Chondrocyte (in vitro differentiated cells): ENCODE measurements at regions not wholly inside any gene's neighbourhood (a gene's known extent, or its start where the extent isn't known, plus 50 kb on each side); places are given as distances from the start of the nearest gene placed in this dataset.
A peak's percentile ranks its signal among the peaks of the same experiment; 100 is the strongest.

ENCODE experiments used
- DNase-seq: peaks from one replicate; pipeline ENCODE4 v3.0.0; 2021; ENCODE audit warnings: mixed read lengths, low spot score
- H3K27ac Mint-ChIP-seq: one replicate; pipeline ENCODE4 v1.8.0; 2021; ENCODE audit warnings: mild to moderate bottlenecking, moderate library complexity, mixed read lengths; ENCODE audit not compliant: unreplicated experiment
- H3K27me3 Mint-ChIP-seq: 2 replicates; pipeline ENCODE4 v1.8.0; 2021; ENCODE audit warnings: low read depth, mixed read lengths
- H3K36me3 Mint-ChIP-seq: 2 replicates; pipeline ENCODE4 v1.8.0; 2021; ENCODE audit warnings: low read depth, mixed read lengths
- H3K4me1 Mint-ChIP-seq: 2 replicates; pipeline ENCODE4 v1.8.0; 2021; ENCODE audit warnings: low read depth, mild to moderate bottlenecking, mixed read lengths
- H3K4me3 Mint-ChIP-seq: one replicate; pipeline ENCODE4 v1.8.0; 2021; ENCODE audit warnings: mild to moderate bottlenecking, moderate library complexity, mixed read lengths; ENCODE audit not compliant: unreplicated experiment
- H3K9me3 Mint-ChIP-seq: 2 replicates; pipeline ENCODE4 v1.8.0; 2021; ENCODE audit warnings: low read depth, mixed read lengths
- TF ChIP-seq, protein P1 (sequence below): fragments of 200-600 bp; sonication (generic); IDR thresholded peaks from 2 replicates; pipeline ENCODE4 v1.5.0; 2021; ENCODE audit warnings: antibody characterized with exemption, mild to moderate bottlenecking, moderate library complexity

GRCh38 chr5:155759252-155759651 lies 567.7 kb upstream of the SGCD start:
- TF ChIP-seq, protein P1, sequence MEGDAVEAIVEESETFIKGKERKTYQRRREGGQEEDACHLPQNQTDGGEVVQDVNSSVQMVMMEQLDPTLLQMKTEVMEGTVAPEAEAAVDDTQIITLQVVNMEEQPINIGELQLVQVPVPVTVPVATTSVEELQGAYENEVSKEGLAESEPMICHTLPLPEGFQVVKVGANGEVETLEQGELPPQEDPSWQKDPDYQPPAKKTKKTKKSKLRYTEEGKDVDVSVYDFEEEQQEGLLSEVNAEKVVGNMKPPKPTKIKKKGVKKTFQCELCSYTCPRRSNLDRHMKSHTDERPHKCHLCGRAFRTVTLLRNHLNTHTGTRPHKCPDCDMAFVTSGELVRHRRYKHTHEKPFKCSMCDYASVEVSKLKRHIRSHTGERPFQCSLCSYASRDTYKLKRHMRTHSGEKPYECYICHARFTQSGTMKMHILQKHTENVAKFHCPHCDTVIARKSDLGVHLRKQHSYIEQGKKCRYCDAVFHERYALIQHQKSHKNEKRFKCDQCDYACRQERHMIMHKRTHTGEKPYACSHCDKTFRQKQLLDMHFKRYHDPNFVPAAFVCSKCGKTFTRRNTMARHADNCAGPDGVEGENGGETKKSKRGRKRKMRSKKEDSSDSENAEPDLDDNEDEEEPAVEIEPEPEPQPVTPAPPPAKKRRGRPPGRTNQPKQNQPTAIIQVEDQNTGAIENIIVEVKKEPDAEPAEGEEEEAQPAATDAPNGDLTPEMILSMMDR = no peak
- H3K36me3 Mint-ChIP-seq = no peaks in the 10 kb centered on the region
- no peaks in the 10 kb centered on the region for H3K27me3 Mint-ChIP-seq
- no peak overlapping the region for H3K4me3 Mint-ChIP-seq
- H3K27ac Mint-ChIP-seq = no peak overlapping the region
- H3K9me3 Mint-ChIP-seq = peaks cover 22% of the 10 kb centered on the region
- DNase-seq = no peak
- no peaks in the 10 kb centered on the region for H3K4me1 Mint-ChIP-seq

- TF ChIP-seq, protein P1 = no peak
- Mint-ChIP-seq H3K4me3 (no peak overlapping the region), H3K36me3 (no peaks in the 10 kb centered on the region), H3K4me1 (no peaks in the 10 kb centered on the region), H3K9me3 (peaks cover 22% of the 10 kb centered on the region), H3K27me3 (no peaks in the 10 kb centered on the region), H3K27ac (no peak overlapping the region)
- no peak for DNase-seq
These were observed 567.0 kb upstream of the SGCD start for GRCh38 chr5:155759984-155760383.

GRCh38 chr5:155761502-155761901 lies 565.5 kb upstream of the SGCD start:
- Mint-ChIP-seq H3K4me1 (no peaks in the 10 kb centered on the region), H3K36me3 (no peaks in the 10 kb centered on the region), H3K27ac (peak overlapping the region; percentile 3), H3K9me3 (peaks cover 22% of the 10 kb centered on the region), H3K4me3 (no peak overlapping the region), H3K27me3 (no peaks in the 10 kb centered on the region)
- TF ChIP-seq, protein P1 = no peak
- no peak for DNase-seq

DNA sequence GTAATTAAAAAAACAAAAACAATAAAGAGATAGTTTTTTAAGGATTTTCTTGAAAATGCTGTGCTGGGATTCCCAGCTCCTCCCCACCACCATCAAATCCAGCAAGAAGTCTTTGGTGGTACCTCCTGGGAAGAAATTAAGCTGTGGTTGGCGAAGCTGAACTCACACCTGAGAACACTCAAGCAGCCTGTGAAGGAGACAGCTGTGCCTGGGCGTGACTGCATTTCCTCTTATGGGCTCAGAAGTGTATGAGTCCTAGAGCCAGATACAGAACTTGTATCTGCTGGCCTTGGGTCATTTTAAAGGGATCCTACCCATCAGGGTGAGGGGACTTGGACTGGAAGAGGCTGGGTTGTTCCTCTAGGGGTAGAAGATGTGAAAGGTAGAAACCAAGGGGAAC lies 561.2 kb upstream of the SGCD start:
- no peaks in the 10 kb centered on the region for H3K36me3 Mint-ChIP-seq
- peaks cover 2% of the 10 kb centered on the region for H3K27me3 Mint-ChIP-seq
- H3K27ac Mint-ChIP-seq = no peak overlapping the region
- no peaks in the 10 kb centered on the region for H3K4me1 Mint-ChIP-seq
- no peak overlapping the region for H3K4me3 Mint-ChIP-seq
- TF ChIP-seq, protein P1 = no peak
- DNase-seq = no peak
- H3K9me3 Mint-ChIP-seq = peaks cover 11% of the 10 kb centered on the region

DNA sequence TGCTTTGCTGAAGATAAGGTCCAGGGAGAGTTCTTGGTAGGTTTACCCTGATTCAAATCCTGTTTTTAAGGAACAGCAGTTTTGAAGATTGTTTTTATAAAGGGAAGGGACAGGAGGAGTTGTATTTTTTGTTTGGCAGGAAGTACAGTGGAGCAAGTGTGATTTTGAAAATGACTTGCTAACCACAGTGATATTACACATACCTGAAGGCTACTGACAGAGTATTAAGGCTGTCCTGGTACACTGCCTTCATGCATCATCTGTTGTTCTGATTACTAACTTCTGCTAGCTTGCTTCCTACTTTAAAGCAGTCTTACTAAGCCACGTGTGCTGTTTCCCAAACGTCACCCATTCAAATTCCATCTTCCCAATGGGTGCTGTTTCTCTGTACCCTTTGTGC lies 559.5 kb upstream of the SGCD start:
- peaks cover 4% of the 10 kb centered on the region for H3K9me3 Mint-ChIP-seq
- DNase-seq = no peak

More for the DNA sequence above, 559.5 kb upstream of the SGCD start:
- H3K27ac Mint-ChIP-seq = no peak overlapping the region
- H3K27me3 Mint-ChIP-seq = peaks cover 2% of the 10 kb centered on the region
- no peaks in the 10 kb centered on the region for H3K36me3 Mint-ChIP-seq
- TF ChIP-seq, protein P1 = no peak
- no peaks in the 10 kb centered on the region for H3K4me1 Mint-ChIP-seq
- H3K4me3 Mint-ChIP-seq = no peak overlapping the region
